ENCODE measurements at regions not wholly inside any gene's neighbourhood (a gene's known extent, or its start where the extent isn't known, plus 50 kb on each side); places are given as distances from the start of the nearest gene placed in this dataset.

DNA sequence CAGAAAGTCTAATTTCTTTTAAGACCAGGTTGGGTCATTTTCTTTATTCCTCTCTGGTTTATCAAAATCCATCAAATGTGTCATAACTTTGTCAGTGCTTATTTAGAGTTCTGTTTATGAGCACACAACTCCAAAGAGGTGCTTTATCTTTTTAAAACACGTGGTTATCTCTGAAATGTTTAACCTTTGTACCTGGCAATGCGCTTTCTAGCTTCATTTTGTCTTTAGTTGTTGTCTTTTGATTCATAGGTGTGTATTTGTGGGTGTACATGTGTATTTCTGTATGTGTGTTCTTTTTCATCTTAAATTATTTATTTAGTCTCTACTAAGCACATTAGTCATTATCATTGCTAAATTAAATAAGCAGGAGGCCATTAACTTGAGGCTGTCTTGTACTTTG lies 251.4 kb downstream of the JRKL start:
- TF ChIP-seq, protein P1, sequence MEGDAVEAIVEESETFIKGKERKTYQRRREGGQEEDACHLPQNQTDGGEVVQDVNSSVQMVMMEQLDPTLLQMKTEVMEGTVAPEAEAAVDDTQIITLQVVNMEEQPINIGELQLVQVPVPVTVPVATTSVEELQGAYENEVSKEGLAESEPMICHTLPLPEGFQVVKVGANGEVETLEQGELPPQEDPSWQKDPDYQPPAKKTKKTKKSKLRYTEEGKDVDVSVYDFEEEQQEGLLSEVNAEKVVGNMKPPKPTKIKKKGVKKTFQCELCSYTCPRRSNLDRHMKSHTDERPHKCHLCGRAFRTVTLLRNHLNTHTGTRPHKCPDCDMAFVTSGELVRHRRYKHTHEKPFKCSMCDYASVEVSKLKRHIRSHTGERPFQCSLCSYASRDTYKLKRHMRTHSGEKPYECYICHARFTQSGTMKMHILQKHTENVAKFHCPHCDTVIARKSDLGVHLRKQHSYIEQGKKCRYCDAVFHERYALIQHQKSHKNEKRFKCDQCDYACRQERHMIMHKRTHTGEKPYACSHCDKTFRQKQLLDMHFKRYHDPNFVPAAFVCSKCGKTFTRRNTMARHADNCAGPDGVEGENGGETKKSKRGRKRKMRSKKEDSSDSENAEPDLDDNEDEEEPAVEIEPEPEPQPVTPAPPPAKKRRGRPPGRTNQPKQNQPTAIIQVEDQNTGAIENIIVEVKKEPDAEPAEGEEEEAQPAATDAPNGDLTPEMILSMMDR (IDR thresholded peaks at IDR 0.05 in 4 of 5, conservative IDR thresholded peaks at IDR 0.05 in 1 of 5) = no peak
- TF ChIP-seq POLR2A (IDR thresholded peaks at IDR 0.05) = no peak

Data from gastrocnemius medialis (tissue), 4 donors.